ENCODE measurements at regions not wholly inside any gene's neighbourhood (a gene's known extent, or its start where the extent isn't known, plus 50 kb on each side); places are given as distances from the start of the nearest gene placed in this dataset.

- no peak overlapping the region for H3K4me3 ChIP-seq (replicated peaks in 1 of 3; ENCODE audit: insufficient read depth in 1 of 3, low read depth in 1 of 3, low read length in 3 of 3)
- FAIRE-seq = no peak
- no peak for TF ChIP-seq FOS (IDR thresholded peaks at IDR 0.05; ENCODE audit: borderline replicate concordance, insufficient read depth, low read length)
- no peak for TF ChIP-seq POLR2A (IDR thresholded peaks at IDR 0.05; ENCODE audit: low read depth, low read length)
- no peak for TF ChIP-seq GATA2 (IDR thresholded peaks at IDR 0.05; ENCODE audit: insufficient read depth, insufficient read length, low read depth, low read length)
- TF ChIP-seq MAX (IDR thresholded peaks at IDR 0.05; ENCODE audit: insufficient read depth, insufficient read length) = no peak
- no peak for TF ChIP-seq MYC (IDR thresholded peaks at IDR 0.05; ENCODE audit: low read depth, low read length)
- TF ChIP-seq CTCF (IDR thresholded peaks at IDR 0.05; ENCODE audit: extremely low read depth in 1 of 2, insufficient read depth in 1 of 2, low read depth in 1 of 2, low read length in 2 of 2) = no peak
- TF ChIP-seq JUN (IDR thresholded peaks at IDR 0.05; ENCODE audit: borderline replicate concordance, insufficient read depth, insufficient read length, low read depth) = no peak
- TF ChIP-seq POLR2AphosphoS5 (IDR thresholded peaks at IDR 0.05; ENCODE audit: insufficient read depth, low read depth, low read length) = no peak
- no peak for TF ChIP-seq EZH2 (IDR thresholded peaks at IDR 0.05; ENCODE audit: borderline replicate concordance, low read depth, low read length, severe bottlenecking)
- POLR2A ChIA-PET = no interaction called here
- no peaks in the 10 kb centered on the region for H3K27me3 ChIP-seq (ENCODE audit: control insufficient read depth in 2 of 2, insufficient read depth in 2 of 2, low read length in 2 of 2)
- CTCF ChIA-PET = no interaction called here
- no peak overlapping the region for H3K9ac ChIP-seq (replicated peaks; ENCODE audit: extremely low read depth, insufficient read depth, low read length)
- H3K9me3 ChIP-seq (replicated peaks; ENCODE audit: control insufficient read depth, insufficient read depth, low read length) = no peaks in the 10 kb centered on the region
- no peaks in the 10 kb centered on the region for H4K20me1 ChIP-seq (replicated peaks; ENCODE audit: control insufficient read depth, extremely low read depth, insufficient read depth, low read length)
- no peaks in the 10 kb centered on the region for H3K79me2 ChIP-seq (ENCODE audit: control insufficient read depth, insufficient read depth, low read length)
- dilution Hi-C loops (cut with MboI; ENCODE audit: extremely low pct_ligation_motif_present, low sequenced_read_pairs) = no loop called here
- no peaks in the 10 kb centered on the region for H3K4me1 ChIP-seq (ENCODE audit: control insufficient read depth, extremely low read depth, insufficient read depth, low read length)
- H3K27ac ChIP-seq (ENCODE audit: insufficient read depth, low read depth, low read length) = no peak overlapping the region
- no TSS peak for BruUV-seq (replicated peaks)
- H3K4me2 ChIP-seq (ENCODE audit: insufficient read depth, low read length) = no peak overlapping the region
- intact Hi-C loops (cut with micrococcal nuclease) = no loop called here
- H2AFZ ChIP-seq (ENCODE audit: low read depth, low read length) = no peak overlapping the region
- no peaks in the 10 kb centered on the region for H3K36me3 ChIP-seq (ENCODE audit: control insufficient read depth in 2 of 2, extremely low read depth in 1 of 2, insufficient read depth in 2 of 2, low read length in 2 of 2)
- H3K9me1 ChIP-seq (replicated peaks; ENCODE audit: control insufficient read depth, extremely low read depth, insufficient read depth, low read length) = no peaks in the 10 kb centered on the region
- no peak for DNase-seq (ENCODE audit: low read depth, low spot score)
Measured at GRCh38 chr9:1415146-1415545, 365.0 kb downstream of the DMRT2 start.

Data from endothelial cell of umbilical vein (primary cell).